Body of pancreas (tissue), 4 donors: ENCODE measurements at regions not wholly inside any gene's neighbourhood (a gene's known extent, or its start where the extent isn't known, plus 50 kb on each side); places are given as distances from the start of the nearest gene placed in this dataset.

Source experiments
- CTCF ChIP-seq, 7 experiments: fragments of 450-650 bp in 4 of 7; fragments of 200-600 bp in 3 of 7; sonication (generic) in 3 of 7; IDR thresholded peaks; one replicate each; pipeline ENCODE4 v1.5.1; 2016 to 2019; ENCODE audit warnings: antibody characterized with exemption in 7 of 7
- POLR2A ChIP-seq, 3 donors: fragments of 450-650 bp; IDR thresholded peaks; one replicate each; pipeline ENCODE4 v1.6.1; 2016; ENCODE audit warnings: antibody characterized with exemption in 3 of 3, mild to moderate bottlenecking in 2 of 3

GRCh38 chr5:92369587-92369986 is 986.5 kb upstream of the ARRDC3 start:
- TF ChIP-seq CTCF (IDR thresholded peaks at IDR 0.05) = no peak
- TF ChIP-seq POLR2A (IDR thresholded peaks at IDR 0.05) = no peak
